ENCODE measurements at regions not wholly inside any gene's neighbourhood (a gene's known extent, or its start where the extent isn't known, plus 50 kb on each side); places are given as distances from the start of the nearest gene placed in this dataset.
"Not testable (repeated sequence)": the region's sequence is repeated elsewhere in the genome, so short reads cannot be mapped to it uniquely, and the experiment has no call there.

DNA sequence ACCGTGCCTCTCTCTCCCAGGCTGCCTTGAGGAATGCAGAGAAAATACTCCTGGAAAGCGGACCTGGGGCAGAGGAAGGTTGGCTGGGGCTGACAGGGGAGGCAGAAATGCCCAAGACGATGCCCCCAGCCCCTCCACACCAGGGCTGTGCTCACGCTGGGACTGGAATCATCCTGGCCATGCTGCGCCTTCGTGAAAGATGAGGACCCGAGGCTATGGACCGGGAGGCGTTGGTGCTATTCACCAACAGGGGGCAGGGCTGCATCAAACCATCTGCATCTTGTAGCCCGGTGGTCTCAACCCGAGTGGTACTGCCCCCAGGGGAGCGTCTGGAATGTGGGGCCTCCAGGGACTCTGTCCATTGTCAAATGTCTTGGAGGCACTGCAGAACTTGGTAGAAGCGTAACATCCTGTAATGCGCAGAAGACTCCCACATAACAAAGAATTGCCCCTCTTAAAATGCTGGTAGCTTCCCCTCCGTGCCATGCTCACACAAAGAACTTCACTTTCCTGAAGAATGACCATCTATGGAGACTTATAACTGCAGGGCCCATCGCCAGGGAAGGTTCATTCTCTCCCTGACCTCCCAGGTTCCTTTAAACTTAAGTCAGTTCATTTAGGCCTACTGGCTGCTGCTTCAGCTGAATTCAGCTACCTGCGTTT is 251.2 kb downstream of the RRAGC start:
- no peak for DNase-seq

DNA sequence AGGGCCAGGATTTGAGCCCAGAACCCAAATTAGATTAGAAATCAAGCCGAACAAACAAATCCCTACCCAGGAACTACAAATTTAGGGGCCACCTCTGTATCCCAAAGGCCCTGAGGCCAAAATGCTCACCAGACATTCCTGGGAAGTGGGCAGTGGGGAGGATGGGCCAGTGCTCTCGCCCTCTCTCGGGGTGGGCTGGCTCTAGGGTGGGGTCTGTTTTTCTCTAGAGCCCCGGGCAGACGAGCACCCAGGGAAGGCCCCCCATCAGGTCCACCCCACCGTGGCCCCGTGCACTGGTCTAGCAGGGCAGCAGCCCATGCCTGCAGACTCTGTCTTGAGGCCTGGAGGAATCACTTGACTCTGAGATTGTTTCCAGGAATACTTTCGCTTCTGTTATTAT is 252.0 kb downstream of the RRAGC start:
- DNase-seq: no peak

DNA sequence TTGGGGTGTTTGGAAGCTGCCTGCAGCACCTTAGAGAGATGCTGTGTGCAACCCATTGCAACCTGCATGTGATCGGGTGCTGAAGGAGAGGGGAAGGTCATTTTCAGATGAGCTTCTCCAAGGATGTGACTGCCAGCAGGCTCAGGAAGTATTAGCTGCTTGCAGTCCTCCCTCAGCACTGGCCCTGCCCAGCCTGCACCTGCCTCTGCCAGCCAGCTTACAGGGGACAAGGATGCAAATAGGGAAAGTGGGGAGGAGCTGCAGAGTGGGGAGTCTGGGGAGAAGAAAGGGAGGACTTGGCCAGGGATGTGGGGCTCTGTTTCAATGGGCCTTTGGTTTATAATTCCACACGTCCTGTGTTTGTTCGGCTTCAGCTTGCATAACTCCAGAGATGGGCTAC is 254.5 kb downstream of the RRAGC start:
- no peak for DNase-seq

- DNase-seq: no peak
Observed at GRCh38 chr1:38603907-38604306, 255.7 kb downstream of the RRAGC start.

DNA sequence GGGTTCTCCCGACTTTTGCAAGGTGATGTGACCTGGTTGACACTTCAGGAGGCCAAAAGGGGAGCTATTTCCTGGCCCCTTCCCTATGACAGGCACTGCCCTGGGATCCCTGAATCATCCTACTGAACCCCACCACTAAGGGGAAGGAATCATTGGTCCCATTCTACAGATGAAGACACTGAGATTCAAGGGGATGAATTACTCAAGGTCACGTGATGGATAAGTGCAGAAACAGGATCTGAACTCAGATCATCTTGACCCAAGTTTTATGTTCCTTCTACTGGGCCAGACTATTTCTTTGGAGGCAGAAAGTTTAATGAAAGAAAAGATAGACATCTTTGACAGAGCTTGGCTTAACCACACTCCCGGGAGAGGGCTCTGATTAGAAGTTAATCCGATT is 258.7 kb downstream of the RRAGC start:
- DNase-seq: no peak

DNA sequence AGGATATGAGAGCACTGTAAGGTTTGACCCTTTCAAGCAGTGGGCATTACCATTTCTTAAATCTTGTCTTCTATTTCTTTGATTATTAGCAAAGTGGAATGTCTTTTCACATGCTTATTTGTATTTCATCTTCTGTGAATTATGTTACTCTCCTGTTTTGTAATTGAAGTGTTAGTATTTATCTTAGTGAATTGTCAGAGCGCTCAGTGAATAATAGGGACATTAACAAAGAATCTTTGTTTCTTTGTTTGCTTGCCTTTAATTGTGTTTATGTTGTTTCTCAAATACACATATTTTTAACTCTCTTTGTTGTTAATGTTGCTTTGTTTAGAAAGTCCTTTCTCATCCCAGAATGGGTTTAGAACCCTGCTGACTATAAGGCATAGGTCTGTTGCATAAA is 259.3 kb downstream of the RRAGC start:
- DNase-seq: no peak

DNA sequence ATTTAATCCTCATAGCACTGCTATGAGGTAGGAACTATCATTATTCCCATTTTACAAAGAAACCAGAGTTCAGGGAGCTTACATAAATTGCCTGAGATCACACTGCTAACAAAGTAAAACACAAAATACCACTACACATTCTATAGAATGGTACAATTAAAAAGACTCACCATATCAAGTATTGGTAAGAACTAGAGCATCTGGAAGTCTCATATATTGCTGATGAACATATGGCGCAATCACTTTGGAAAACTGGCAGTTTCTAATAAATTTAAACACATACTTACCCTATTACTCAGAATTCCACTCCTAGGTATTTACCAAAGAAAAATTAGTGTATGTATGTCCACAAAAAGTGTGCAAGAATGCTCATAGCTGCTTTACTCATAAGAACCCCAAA is 261.5 kb downstream of the RRAGC start:
- DNase-seq: no peak

DNA sequence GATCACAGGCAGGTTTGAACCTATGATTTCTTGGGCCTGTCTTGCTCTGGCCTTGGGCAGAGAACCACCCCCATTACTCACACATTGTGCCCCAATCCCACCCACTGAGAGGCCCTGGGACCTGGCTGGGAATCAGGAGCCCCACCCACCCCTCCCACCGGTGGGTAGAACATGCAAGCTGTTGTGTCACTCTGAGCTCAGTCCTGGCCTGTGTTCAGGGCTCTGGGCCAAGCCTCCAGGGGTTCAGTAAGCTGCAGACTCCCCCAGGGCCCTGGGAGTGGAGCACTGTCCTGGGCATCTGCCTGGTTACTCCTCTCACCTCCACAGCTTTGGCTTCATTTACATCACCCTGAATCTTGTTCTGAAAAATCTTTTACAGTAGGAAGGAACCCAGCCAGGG is 270.5 kb downstream of the RRAGC start:
- no peak for DNase-seq

- DNase-seq: no peak
Observed at GRCh38 chr1:38587766-38588165, 271.8 kb downstream of the RRAGC start.

- no peak for DNase-seq
Observed at GRCh38 chr1:38586993-38587646, 272.5 kb downstream of the RRAGC start.

DNA sequence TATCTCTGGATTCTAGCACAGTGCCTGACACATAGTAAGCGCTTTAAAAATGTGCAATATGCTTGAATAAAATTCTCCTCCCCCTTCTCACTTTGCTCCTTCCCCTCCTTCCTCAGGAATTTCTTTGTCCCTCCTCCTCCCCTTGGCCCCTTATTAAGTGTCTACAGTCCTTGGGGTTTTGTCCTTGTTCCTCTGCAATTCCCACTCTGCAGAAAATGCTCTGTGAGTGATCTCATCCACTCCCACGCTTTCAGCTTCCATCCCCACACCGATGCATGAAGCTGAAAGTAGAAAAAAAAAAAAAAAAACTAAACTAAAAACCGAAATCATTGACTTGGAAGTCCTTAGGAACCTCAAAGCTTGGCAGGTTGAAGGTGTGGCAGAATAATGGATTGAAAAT is 273.6 kb downstream of the RRAGC start:
- DNase-seq: no peak

- DNase-seq: no peak
Observed at GRCh38 chr1:38585460-38585859, 274.1 kb downstream of the RRAGC start.

- no peak for DNase-seq
Observed at GRCh38 chr1:38584448-38585355, 274.9 kb downstream of the RRAGC start.

DNA sequence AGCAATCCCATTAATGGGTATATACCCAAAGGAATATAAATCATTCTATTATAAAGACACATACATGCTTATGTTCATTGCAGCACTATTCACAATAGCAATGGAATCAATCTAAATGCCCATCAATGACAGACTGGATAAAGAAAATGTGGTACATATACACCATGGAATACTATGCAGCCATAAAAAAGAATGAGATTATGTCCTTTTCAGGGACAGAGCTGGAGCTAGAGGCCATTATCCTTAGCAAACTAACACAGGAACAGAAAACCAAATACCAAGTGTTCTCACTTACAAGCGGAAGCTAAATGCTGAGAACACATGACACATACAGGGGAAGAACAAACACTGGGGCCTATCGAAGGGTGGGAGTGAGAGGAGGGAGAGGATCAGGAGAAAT is 276.3 kb downstream of the RRAGC start:
- DNase-seq: not testable (repeated sequence)

DNA sequence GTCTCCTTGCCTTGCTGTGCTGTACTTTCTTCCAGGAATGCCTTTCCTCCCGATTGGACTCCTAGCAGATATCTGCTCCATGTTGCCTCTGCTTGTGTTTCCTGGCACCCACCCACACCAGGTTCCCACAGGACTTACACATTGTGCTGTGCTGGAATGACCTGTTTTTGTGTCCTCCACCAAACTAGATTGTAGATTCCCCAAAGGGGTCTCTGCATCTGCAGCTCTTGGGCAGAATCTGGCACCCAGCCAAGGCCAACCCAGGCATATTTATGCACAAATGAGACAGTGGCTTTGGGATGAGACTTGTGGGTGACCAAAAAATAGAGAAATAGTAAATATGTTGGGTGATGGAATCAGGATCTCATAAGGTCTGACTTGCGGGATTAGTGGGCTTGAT is 278.2 kb downstream of the RRAGC start:
- no peak for DNase-seq

GRCh38 chr1:38580594-38580993 is 279.0 kb downstream of the RRAGC start:
- no peak for DNase-seq

- no peak for DNase-seq
Observed at GRCh38 chr1:38579056-38579455, 280.5 kb downstream of the RRAGC start.

- no peak for DNase-seq
Observed at GRCh38 chr1:38578271-38578951, 281.2 kb downstream of the RRAGC start.

DNA sequence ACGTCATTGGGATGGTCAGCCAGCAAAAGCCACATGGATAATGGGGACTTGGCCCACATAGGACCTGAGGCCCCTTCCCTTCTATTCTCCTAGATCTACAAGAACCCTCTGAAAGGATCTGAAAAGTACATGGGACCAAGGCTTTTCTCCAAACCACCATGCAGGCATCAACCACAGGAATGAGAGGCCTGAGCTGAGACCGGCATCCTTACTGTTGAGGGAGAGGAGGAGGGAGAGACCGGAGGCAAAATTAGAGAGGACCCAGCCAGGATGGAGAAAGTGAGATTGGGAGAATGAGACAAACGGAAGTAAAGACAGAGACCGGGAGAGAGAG is 281.7 kb downstream of the RRAGC start:
- no peak for DNase-seq

DNA sequence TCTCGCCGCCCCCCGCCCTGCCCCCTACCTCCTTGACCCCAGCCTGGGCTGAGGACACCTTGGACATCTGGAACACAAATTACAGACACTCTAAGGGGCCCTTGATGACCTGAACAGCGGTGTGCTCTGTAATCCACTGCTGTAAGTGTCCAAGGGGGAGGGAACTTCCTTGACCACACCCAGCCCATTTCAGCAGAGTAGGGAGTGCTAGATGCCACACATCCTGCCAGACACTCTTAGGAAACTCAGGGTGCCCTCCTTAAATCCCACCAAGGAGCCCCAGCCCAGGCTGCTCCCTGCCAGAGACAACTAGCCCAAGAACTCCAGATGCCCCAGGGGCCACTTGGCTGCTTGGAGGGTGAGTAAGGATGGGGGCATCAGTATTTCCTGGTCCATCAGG is 282.2 kb downstream of the RRAGC start:
- DNase-seq: no peak

GRCh38 chr1:38576241-38576640 is 283.3 kb downstream of the RRAGC start:
- no peak for DNase-seq

- no peak for DNase-seq
Observed at GRCh38 chr1:38571726-38572125, 287.8 kb downstream of the RRAGC start.

- DNase-seq: no peak
Observed at GRCh38 chr1:38570657-38570975, 289.0 kb downstream of the RRAGC start.

Measured in GOT3 (cell line).